HFFc6 (cell line): ENCODE measurements at regions not wholly inside any gene's neighbourhood (a gene's known extent, or its start where the extent isn't known, plus 50 kb on each side); places are given as distances from the start of the nearest gene placed in this dataset.

ENCODE experiments used
- DNase-seq: peaks from one replicate; pipeline ENCODE4 v3.0.0-alpha.2; 2018
- H3K27ac Mint-ChIP-seq: 2 replicates; pipeline ENCODE4 v1.8.0; 2020; ENCODE audit warnings: mild to moderate bottlenecking, mixed read lengths
- H3K27me3 Mint-ChIP-seq: 2 replicates; pipeline ENCODE4 v1.8.0; 2021; ENCODE audit warnings: mild to moderate bottlenecking, moderate library complexity, mixed read lengths; ENCODE audit not compliant: insufficient read depth
- H3K36me3 Mint-ChIP-seq: 2 replicates; pipeline ENCODE4 v1.8.0; 2021; ENCODE audit warnings: low read depth, mixed read lengths
- H3K4me1 Mint-ChIP-seq: 2 replicates; pipeline ENCODE4 v1.8.0; 2020; ENCODE audit warnings: low read depth, mixed read lengths
- H3K4me3 Mint-ChIP-seq: 2 replicates; pipeline ENCODE4 v1.8.0; 2020; ENCODE audit warnings: mild to moderate bottlenecking, moderate library complexity, mixed read lengths
- H3K9me3 Mint-ChIP-seq: 2 replicates; pipeline ENCODE4 v1.8.0; 2020; ENCODE audit warnings: mild to moderate bottlenecking, mixed read lengths
- CTCF ChIP-seq: fragments of 200-600 bp; sonication (generic); IDR thresholded peaks from 2 replicates; pipeline ENCODE4 v1.5.0; 2021; ENCODE audit warnings: antibody characterized with exemption, mild to moderate bottlenecking

- Mint-ChIP-seq H3K36me3 (no peaks in the 10 kb centered on the region), H3K27ac (no peak overlapping the region), H3K4me3 (no peak overlapping the region), H3K27me3 (peaks cover 2% of the 10 kb centered on the region; the same call in 1 of the 2 replicates), H3K4me1 (no peaks in the 10 kb centered on the region), H3K9me3 (peaks cover 7% of the 10 kb centered on the region; the same call in 1 of the 2 replicates)
- no peak for DNase-seq
- TF ChIP-seq CTCF = no peak
Observed at GRCh38 chr1:105368446-105368845, 1618.7 kb downstream of the AMY1C start.

- H3K36me3 Mint-ChIP-seq = no peaks in the 10 kb centered on the region
- H3K27me3 Mint-ChIP-seq = no peaks in the 10 kb centered on the region
- no peaks in the 10 kb centered on the region for H3K4me1 Mint-ChIP-seq
- peaks cover 4% of the 10 kb centered on the region for H3K9me3 Mint-ChIP-seq
- no peak for DNase-seq
- no peak for TF ChIP-seq CTCF
- no peak overlapping the region for H3K4me3 Mint-ChIP-seq
- H3K27ac Mint-ChIP-seq = no peak overlapping the region
Observed at GRCh38 chr1:105373681-105374080, 1624.0 kb downstream of the AMY1C start.

- H3K27me3 Mint-ChIP-seq = peaks cover 1% of the 10 kb centered on the region; the same call in 1 of the 2 replicates
- DNase-seq = no peak
- no peak overlapping the region for H3K27ac Mint-ChIP-seq
- peaks cover 17% of the 10 kb centered on the region for H3K9me3 Mint-ChIP-seq
- H3K36me3 Mint-ChIP-seq = no peaks in the 10 kb centered on the region
- H3K4me1 Mint-ChIP-seq = no peaks in the 10 kb centered on the region
- no peak for TF ChIP-seq CTCF
- H3K4me3 Mint-ChIP-seq = no peak overlapping the region
Observed at GRCh38 chr1:105386489-105386888, 1636.8 kb downstream of the AMY1C start.

GRCh38 chr1:105396001-105396400 is 1646.3 kb downstream of the AMY1C start:
- Mint-ChIP-seq H3K4me3 (no peak overlapping the region), H3K36me3 (no peaks in the 10 kb centered on the region), H3K27ac (no peak overlapping the region), H3K27me3 (no peaks in the 10 kb centered on the region), H3K4me1 (no peaks in the 10 kb centered on the region), H3K9me3 (peaks cover 14% of the 10 kb centered on the region; the same call in 1 of the 2 replicates)
- no peak for TF ChIP-seq CTCF
- DNase-seq = no peak

GRCh38 chr1:105398909-105399308 is 1649.2 kb downstream of the AMY1C start:
- no peak overlapping the region for H3K4me3 Mint-ChIP-seq
- H3K27me3 Mint-ChIP-seq = no peaks in the 10 kb centered on the region
- TF ChIP-seq CTCF = no peak

GRCh38 chr1:105399716-105400115 is 1650.0 kb downstream of the AMY1C start:
- Mint-ChIP-seq H3K9me3 (peaks cover 4% of the 10 kb centered on the region; the same call in 1 of the 2 replicates), H3K27ac (no peak overlapping the region), H3K27me3 (no peaks in the 10 kb centered on the region), H3K4me1 (no peaks in the 10 kb centered on the region), H3K36me3 (no peaks in the 10 kb centered on the region), H3K4me3 (no peak overlapping the region)
- TF ChIP-seq CTCF = no peak
- DNase-seq = no peak

More at GRCh38 chr1:105398909-105399308, 1649.2 kb downstream of the AMY1C start:
- no peak overlapping the region for H3K27ac Mint-ChIP-seq
- H3K4me1 Mint-ChIP-seq = no peaks in the 10 kb centered on the region
- H3K9me3 Mint-ChIP-seq = peaks cover 8% of the 10 kb centered on the region; the same call in 1 of the 2 replicates
- no peak for DNase-seq
- no peaks in the 10 kb centered on the region for H3K36me3 Mint-ChIP-seq
